Stimulated activated naive CD4-positive, alpha-beta T cell (primary cell): ENCODE measurements at regions not wholly inside any gene's neighbourhood (a gene's known extent, or its start where the extent isn't known, plus 50 kb on each side); places are given as distances from the start of the nearest gene placed in this dataset.

Source experiments
- DNase-seq, 6 experiments: peaks; one replicate each; lab custom pipeline; 2025; lab: John Stamatoyannopoulos, UW

- no peak for DNase-seq
Measured at GRCh38 chr2:217722883-217723472, 279.8 kb downstream of the TNS1 start.

DNA sequence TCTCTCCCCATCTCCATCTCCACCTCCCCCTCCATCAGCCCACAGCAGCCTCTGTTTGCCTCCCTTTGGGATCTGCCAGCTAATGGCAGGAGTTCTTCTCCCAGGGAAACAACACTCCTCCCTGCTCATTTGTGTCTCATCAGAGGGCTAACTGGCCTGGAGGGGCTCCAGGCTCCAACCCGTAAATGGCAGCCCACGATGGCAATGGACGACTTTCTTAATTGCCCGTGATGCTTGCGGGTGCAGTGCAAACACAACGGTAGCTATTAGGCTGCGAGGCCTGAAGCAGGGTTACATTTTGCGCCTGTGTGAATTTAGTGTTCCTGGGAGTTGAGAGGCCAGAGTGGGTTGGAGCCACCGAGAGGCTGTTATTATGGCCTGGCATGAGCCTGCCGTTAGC lies 285.1 kb downstream of the TNS1 start:
- no peak for DNase-seq

- DNase-seq, result no peak
Measured at GRCh38 chr2:217715484-217715883, 287.3 kb downstream of the TNS1 start.

- DNase-seq, result no peak
Measured at GRCh38 chr2:217714287-217714751, 288.5 kb downstream of the TNS1 start.

DNA sequence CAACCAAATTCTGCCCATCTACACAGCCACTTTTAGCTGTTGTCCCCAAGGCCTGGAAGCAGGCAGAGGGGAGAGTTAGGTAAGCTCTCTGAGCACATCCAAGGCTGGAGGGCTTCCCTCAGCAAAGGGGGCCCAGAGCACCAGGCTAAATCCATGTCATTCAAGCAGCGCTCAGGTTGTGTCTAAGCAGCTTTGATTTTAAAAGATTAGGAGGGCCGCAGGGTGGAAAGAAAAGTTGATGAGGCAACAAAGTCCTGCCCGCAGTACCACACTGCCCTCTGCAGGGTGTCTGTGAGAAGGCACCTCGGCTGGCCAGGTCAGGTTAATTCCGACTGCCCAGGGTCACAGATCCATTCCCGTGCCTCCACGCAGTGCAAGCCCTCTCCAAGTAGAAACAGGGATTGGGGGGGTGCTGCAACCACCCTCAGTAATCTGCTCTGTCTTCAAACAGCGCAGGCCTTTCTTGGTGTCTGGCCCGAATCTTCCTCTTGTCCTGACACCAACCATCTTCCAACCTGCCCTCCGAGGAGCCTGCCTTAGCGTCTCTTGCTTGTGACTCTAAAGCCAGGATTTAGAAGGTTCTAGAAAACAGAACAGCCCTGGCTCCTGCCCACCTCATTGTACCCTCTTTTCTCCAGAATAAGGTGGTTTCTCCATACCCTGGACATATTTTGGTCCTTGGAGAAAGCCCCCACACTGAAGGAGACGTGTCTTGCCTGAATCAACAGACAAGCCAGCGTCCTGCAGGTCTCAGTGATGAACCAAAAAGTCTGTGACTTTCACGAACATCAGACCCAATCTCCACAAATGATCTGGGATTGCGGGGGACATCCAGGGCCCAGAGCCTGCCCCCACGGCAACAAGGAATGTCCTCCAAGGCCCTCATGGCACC lies 289.2 kb downstream of the TNS1 start:
- peak; percentile 22 to 76 (median 56) for DNase-seq

- DNase-seq, result no peak
Measured at GRCh38 chr2:217712431-217712830, 290.4 kb downstream of the TNS1 start.

DNA sequence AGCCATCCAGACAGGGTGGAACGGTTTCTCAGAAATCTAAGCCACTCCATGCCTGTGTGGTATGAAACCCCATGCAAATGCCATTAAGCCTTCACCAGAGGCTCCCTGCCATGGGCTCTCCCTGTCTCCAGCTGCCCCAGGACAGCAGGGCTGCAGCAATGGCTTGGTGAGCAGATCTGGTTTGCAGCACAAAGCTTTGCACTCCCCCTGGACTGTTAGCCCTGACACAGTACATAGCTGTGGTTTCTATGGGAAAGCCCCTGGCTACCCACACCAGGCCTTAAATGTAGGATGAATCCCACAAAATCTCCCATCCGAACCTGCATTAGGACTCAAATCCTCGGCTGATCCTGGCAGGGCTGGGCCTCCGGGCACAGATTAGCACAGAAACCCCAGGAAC lies 291.6 kb downstream of the TNS1 start:
- DNase-seq, result no peak

DNA sequence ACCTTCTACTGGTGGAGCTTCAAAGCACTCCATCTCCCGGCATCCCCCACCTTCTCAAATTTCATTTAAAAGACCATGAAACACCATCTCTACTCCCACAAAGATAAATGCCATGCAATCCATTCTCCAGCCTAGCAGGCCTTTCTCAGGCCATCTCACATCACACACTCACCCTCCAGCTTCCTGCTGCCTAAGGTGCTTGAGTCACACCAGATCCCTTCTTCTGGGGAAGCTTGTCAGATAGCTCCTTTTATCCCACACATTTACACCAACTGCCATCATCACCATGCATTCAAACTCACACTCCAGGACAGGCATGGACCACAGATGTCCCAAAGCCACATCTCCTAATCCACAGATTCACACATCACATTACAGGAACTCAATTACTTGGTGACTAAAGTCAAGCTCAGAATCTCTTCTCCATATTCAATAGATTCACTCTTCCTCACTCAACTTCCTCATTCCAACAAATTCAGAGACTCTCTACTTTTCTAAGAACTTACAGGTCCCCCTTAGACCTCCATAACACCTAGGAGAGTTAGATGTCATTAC lies 292.5 kb downstream of the TNS1 start:
- DNase-seq, result no peak

DNA sequence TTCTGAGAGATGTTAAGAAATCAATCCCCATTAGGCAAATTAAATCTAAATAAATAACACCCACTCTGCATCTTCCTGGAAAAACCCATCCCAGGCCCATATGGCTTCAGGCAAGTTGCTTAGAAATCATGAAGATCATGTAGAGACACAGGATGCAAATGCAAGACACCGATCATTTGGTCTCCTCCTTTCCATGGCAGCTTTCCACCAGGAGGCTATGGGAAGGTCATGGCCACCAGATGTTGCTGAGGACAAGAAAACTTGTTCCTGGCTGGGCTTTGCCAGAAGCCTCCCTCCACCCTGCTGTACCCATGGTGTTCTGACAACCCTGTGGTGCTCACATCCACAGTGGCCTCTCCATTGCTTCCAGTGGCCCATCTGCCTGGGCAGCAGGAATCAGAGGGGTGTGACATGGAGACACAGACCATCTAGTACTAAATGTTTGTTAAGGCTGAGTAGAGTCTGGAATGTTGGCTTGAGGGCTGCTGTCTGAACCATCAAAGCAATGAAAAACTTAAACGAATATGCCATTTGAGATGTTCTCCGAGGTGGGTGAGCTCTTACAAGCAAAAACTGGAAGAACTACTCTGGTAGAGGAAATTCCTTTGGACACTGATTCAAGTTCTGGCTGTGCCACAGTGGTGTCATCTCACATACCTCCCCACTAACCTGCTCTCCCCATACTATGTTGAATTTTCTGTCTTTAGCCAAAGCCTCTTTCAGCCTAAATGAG lies 293.2 kb downstream of the TNS1 start:
- no peak for DNase-seq

- no peak for DNase-seq
Measured at GRCh38 chr2:217707131-217707611, 295.6 kb downstream of the TNS1 start.

DNA sequence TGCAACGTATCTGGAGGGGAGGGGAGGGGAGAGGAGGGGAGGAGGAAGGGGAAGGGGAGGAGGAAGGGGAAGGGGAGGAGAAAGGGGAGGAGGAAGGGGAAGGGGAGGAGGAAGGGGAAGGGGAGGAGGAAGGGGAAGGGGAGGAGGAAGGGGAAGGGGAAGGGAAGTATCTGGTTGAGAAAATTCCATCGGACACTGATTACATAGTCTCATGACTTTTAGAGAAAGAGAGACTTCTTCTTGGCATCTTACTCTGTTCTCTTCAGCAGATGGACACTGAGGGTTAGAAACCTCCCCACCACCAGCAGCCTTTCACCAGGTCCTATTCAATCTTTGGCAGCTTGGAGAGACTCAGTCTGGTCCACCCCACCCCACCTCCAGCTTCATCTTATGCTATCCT lies 296.3 kb downstream of the TNS1 start:
- no peak for DNase-seq

- DNase-seq, result no peak
Measured at GRCh38 chr2:217706095-217706494, 296.7 kb downstream of the TNS1 start.

GRCh38 chr2:217705461-217705860 lies 297.3 kb downstream of the TNS1 start:
- no peak for DNase-seq

- no peak for DNase-seq
Measured at GRCh38 chr2:217703999-217704398, 298.8 kb downstream of the TNS1 start.

DNA sequence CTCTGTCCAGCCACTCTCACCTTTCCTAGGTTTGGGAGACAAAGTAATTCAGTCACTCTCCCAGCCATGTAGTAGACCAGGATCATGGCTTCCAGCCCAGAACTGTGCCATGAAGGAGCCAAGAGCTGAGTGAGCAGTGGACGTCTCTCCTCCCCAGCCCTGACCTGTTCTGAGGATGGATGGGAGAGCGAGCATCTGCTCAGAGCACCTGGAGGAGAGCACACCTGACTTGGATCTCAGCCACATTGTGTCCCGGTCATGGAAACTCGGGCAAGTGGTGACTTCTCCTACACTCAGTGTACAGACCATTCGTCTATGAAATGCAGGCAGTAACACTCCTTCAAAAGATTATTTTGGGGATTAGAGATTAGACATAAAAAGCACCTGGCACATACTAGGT lies 299.7 kb downstream of the TNS1 start:
- DNase-seq, result no peak

GRCh38 chr2:217701622-217702021 lies 301.2 kb downstream of the TNS1 start:
- no peak for DNase-seq

DNA sequence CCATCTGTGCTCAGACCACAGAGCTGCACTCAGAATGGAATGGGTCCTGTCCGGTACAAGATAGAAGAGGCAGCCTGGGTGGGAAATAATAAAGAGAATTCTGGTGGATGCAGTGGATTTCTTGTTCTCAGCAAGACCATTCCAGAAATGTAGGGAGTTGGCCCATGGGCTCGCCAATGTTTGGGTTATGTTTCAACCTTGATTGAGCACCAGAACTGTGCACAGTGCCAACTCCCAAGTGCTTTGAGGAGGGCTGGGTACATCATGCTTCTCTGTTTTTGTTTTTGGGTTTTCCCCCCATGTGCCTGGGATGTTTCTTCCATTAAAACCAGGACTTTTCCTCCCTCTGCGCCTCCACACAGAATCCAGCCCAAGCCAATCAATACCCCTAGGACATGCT lies 304.1 kb downstream of the TNS1 start:
- DNase-seq, result no peak

GRCh38 chr2:217695033-217695520 lies 307.7 kb downstream of the TNS1 start:
- no peak for DNase-seq

DNA sequence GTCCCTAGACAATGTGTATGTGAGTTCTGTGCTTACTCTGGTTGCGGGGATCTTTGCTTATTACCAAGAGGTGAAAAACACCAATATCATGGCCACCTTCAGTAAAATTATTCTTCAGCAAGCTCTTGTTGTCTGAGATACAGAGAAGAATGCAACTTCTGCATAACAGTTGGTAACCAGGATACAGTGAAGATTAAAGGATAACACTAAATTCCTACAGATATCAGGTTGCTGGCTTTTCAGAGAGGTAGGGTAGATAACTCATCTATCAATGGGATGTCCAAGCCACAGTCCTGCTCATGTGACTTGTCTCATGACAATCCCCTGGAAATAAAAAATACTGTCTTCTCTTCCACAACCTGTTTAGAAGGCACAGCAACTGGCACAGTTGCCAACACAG lies 308.5 kb downstream of the TNS1 start:
- DNase-seq, result no peak

- DNase-seq, result no peak
Measured at GRCh38 chr2:217693363-217693762, 309.4 kb downstream of the TNS1 start.

DNA sequence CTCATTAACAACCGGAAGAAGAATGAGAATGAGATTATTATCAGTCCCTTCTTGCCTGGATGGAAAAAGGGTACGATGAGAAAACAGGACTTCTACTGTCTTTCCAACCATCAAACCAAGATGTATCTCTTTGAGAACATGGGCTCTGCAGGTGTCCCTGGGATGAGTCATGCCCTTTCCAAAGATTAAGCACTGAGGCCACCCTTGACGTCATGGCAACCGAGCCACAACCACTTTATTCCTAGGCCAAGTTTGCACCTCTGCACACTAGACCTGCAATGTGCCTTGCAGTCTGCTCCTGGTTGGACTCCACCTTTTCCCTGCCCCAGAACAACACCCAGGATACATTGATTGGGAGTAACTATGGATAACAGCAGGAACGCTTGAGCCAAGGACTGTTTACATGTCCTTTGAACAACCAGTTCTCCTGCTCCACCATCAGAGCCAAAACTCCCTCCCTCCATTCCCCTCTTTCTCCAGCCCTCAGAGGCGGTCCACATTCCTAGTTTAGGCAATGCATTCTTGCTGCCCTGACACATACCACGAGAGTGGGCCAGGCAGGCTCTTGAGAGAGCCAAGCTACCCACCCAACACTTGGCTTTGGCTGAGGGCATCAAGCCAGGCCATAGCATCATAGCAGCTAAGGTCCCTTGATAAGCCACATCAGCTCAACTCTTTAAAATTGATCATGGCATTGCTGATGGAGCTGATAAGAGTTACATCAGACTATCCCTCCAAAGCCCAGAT lies 310.7 kb downstream of the TNS1 start:
- no peak for DNase-seq
